H1 (cell line): ENCODE measurements at regions not wholly inside any gene's neighbourhood (a gene's known extent, or its start where the extent isn't known, plus 50 kb on each side); places are given as distances from the start of the nearest gene placed in this dataset.

Experiments used
- SIN3A ChIP-seq, 2 experiments: IDR thresholded peaks in 1 of 2; conservative IDR thresholded peaks in 1 of 2; 2 replicates each; pipeline ENCODE4 v1.6.1; 2011 to 2012; ENCODE audit warnings: low read length in 2 of 2, improper control_type of control experiment in 1 of 2, low read depth in 1 of 2, mild to moderate bottlenecking in 1 of 2

- no peak for TF ChIP-seq SIN3A (conservative IDR thresholded peaks at IDR 0.05 in 1 of 2, IDR thresholded peaks at IDR 0.05 in 1 of 2; ENCODE audit: low read depth in 1 of 2, low read length in 2 of 2)
Observed at GRCh38 chr22:49095366-49095765, 732.3 kb downstream of the BRD1 start (continued).
